ENCODE measurements at regions not wholly inside any gene's neighbourhood (a gene's known extent, or its start where the extent isn't known, plus 50 kb on each side); places are given as distances from the start of the nearest gene placed in this dataset.

- Histone ChIP-seq H4K20me1 (replicated peaks; ENCODE audit: insufficient read depth) (no peaks in the 10 kb centered on the region), H3F3A (replicated peaks; ENCODE audit: low read depth) (no peaks in the 10 kb centered on the region), H3K4me1 (ENCODE audit: insufficient read depth) (peaks cover 43% of the 10 kb centered on the region), H2AFZ (no peak overlapping the region), H3K36me3 (ENCODE audit: insufficient read depth) (no peaks in the 10 kb centered on the region), H3K27me3 (ENCODE audit: insufficient read depth) (no peaks in the 10 kb centered on the region), H3K27ac (ENCODE audit: low read depth) (no peak overlapping the region), H3K4me2 (no peak overlapping the region), H3K9me2 (ENCODE audit: insufficient read depth) (no peaks in the 10 kb centered on the region), H3K79me2 (replicated peaks; ENCODE audit: insufficient read depth) (peaks cover 7% of the 10 kb centered on the region; the same call in 1 of the 2 replicates), H3K4me3 (no peak overlapping the region)
- DNase-seq (ENCODE audit: low spot score) (no peak), ATAC-seq (no peak)
- Mint-ChIP-seq H3K27me3 (ENCODE audit: insufficient read depth, low read depth, poor library complexity) (no peaks in the 10 kb centered on the region), H3K4me3 (no peak overlapping the region), H3K4me1 (peaks cover 54% of the 10 kb centered on the region), H3K9me3 (no peaks in the 10 kb centered on the region), H3K36me3 (ENCODE audit: low read depth) (no peaks in the 10 kb centered on the region), H3K27ac (no peak overlapping the region; the same call in 1 of the 2 replicates)
- TF ChIP-seq CTCF (conservative IDR thresholded peaks at IDR 0.05; ENCODE audit: low read depth in 2 of 2): no peak
- TF ChIP-seq CREB1 (CRISPR knock-in tag; IDR thresholded peaks at IDR 0.05; ENCODE audit: low read depth): no peak
- no peak for TF ChIP-seq EZH2phosphoT487 (IDR thresholded peaks at IDR 0.05; ENCODE audit: unreplicated experiment)
- TF ChIP-seq NANOG (IDR thresholded peaks at IDR 0.05; ENCODE audit: borderline replicate concordance): no peak
- no peak for TF ChIP-seq ZNF462 (CRISPR knock-in tag; IDR thresholded peaks at IDR 0.05)
- no peak for TF ChIP-seq ZNF331 (CRISPR knock-in tag; IDR thresholded peaks at IDR 0.05; ENCODE audit: low read depth)
- no peak for TF ChIP-seq ETS1 (IDR thresholded peaks at IDR 0.05)
- no peak for TF ChIP-seq ZNF114 (CRISPR knock-in tag; IDR thresholded peaks at IDR 0.05)
- no peak for TF ChIP-seq POLR2AphosphoS5 (IDR thresholded peaks at IDR 0.05; ENCODE audit: low read depth)
- TF ChIP-seq JUNB (IDR thresholded peaks at IDR 0.05; ENCODE audit: unreplicated experiment): no peak
- no peak for TF ChIP-seq REST (IDR thresholded peaks at IDR 0.05; ENCODE audit: unreplicated experiment)
- no peak for TF ChIP-seq STAT1 (IDR thresholded peaks at IDR 0.05; ENCODE audit: unreplicated experiment)
- no peak for TF ChIP-seq EZH2 (IDR thresholded peaks at IDR 0.05; ENCODE audit: low read depth, unreplicated experiment)
Observed at GRCh38 chr1:201756406-201756805, 72.6 kb upstream of the IPO9 start.
